ENCODE measurements at regions not wholly inside any gene's neighbourhood (a gene's known extent, or its start where the extent isn't known, plus 50 kb on each side); places are given as distances from the start of the nearest gene placed in this dataset.

GRCh38 chr15:93965304-93965908, 266.0 kb upstream of the MCTP2 start:
- Histone ChIP-seq H3K27me3 (ENCODE audit: insufficient read depth) (no peaks in the 10 kb centered on the region), H3K9me3 (no peaks in the 10 kb centered on the region), H3K4me1 (ENCODE audit: control insufficient read depth in 1 of 2, insufficient read depth in 2 of 2, low read depth in 1 of 2, low read length in 1 of 2) (no peaks in the 10 kb centered on the region), H3K9ac (no peak overlapping the region), H4K20me1 (ENCODE audit: insufficient read depth) (no peaks in the 10 kb centered on the region), H3K4me2 (no peak overlapping the region), H3F3A (replicated peaks; ENCODE audit: insufficient read depth) (no peaks in the 10 kb centered on the region), H3K4me3 (ENCODE audit: low read depth in 2 of 2, low read length in 1 of 2) (no peak overlapping the region), H3K79me2 (ENCODE audit: insufficient read depth) (no peaks in the 10 kb centered on the region), H2AFZ (ENCODE audit: low read depth) (no peak overlapping the region), H3K36me3 (replicated peaks in 1 of 2; ENCODE audit: control insufficient read depth in 1 of 2, insufficient read depth in 2 of 2, low read length in 1 of 2) (no peaks in the 10 kb centered on the region), H3K27ac (ENCODE audit: low read depth in 2 of 2, low read length in 1 of 2) (no peak overlapping the region), H3K9me2 (no peaks in the 10 kb centered on the region)
- ChIA-PET CTCF (interaction anchor here (1.0 to 1.1 kb wide), 2 partner anchors 9 to 105 kb away, joined by 3 to 4 read pairs; no protein-coding TSS in a partner anchor), POLR2A (no interaction called here)
- TF ChIP-seq CHD2 (IDR thresholded peaks at IDR 0.05; ENCODE audit: low read length, partially characterized antibody), result no peak
- no peak for TF ChIP-seq GATA2 (CRISPR knock-in tag; IDR thresholded peaks at IDR 0.05)
- no peak for TF ChIP-seq EP300 (IDR thresholded peaks at IDR 0.05; ENCODE audit: borderline replicate concordance in 1 of 2, low read depth in 1 of 2, low read length in 1 of 2)
- TF ChIP-seq ELF1 (IDR thresholded peaks at IDR 0.05), result no peak
- TF ChIP-seq PBX3 (IDR thresholded peaks at IDR 0.05), result no peak
- no peak for TF ChIP-seq SMC3 (IDR thresholded peaks at IDR 0.05; ENCODE audit: low read depth, low read length)
- 43% methylated on average over 6 of the region's 6 CpGs for WGBS (ENCODE audit: low lambda C conversion rate)
- DNase-seq, result no peak

GRCh38 chr15:93954985-93955571, 276.3 kb upstream of the MCTP2 start:
- no peaks in the 10 kb centered on the region for H3F3A ChIP-seq (replicated peaks; ENCODE audit: insufficient read depth)
- H3K27ac ChIP-seq (ENCODE audit: low read depth in 2 of 2, low read length in 1 of 2), result no peak overlapping the region
- no peaks in the 10 kb centered on the region for H4K20me1 ChIP-seq (ENCODE audit: insufficient read depth)
- H3K27me3 ChIP-seq (ENCODE audit: insufficient read depth), result no peaks in the 10 kb centered on the region
- no peaks in the 10 kb centered on the region for H3K9me3 ChIP-seq
- no peak overlapping the region for H3K4me3 ChIP-seq (ENCODE audit: low read depth in 2 of 2, low read length in 1 of 2)
- TF ChIP-seq JUND (IDR thresholded peaks at IDR 0.05) (no peak), RXRA (IDR thresholded peaks at IDR 0.05; ENCODE audit: borderline replicate concordance, low read depth) (no peak), NRF1 (IDR thresholded peaks at IDR 0.05; ENCODE audit: low read depth, low read length) (no peak), ELF1 (IDR thresholded peaks at IDR 0.05) (no peak), RCOR1 (IDR thresholded peaks at IDR 0.05; ENCODE audit: low read length) (no peak), TEAD4 (IDR thresholded peaks at IDR 0.05; ENCODE audit: borderline replicate concordance, insufficient read depth) (no peak), FOXJ3 (CRISPR knock-in tag; IDR thresholded peaks at IDR 0.05) (no peak)
- no peaks in the 10 kb centered on the region for H3K9me2 ChIP-seq
- H3K79me2 ChIP-seq (ENCODE audit: insufficient read depth), result no peaks in the 10 kb centered on the region
- POLR2A ChIA-PET, result no interaction called here
- DNase-seq, result no peak
- H3K4me1 ChIP-seq (ENCODE audit: control insufficient read depth in 1 of 2, insufficient read depth in 2 of 2, low read depth in 1 of 2, low read length in 1 of 2), result no peaks in the 10 kb centered on the region
- no peak overlapping the region for H2AFZ ChIP-seq (ENCODE audit: low read depth)
- no peak overlapping the region for H3K4me2 ChIP-seq
- WGBS (ENCODE audit: low lambda C conversion rate), result 35% methylated on average over 8 of the region's 8 CpGs
- H3K36me3 ChIP-seq (replicated peaks in 1 of 2; ENCODE audit: control insufficient read depth in 1 of 2, insufficient read depth in 2 of 2, low read length in 1 of 2), result no peaks in the 10 kb centered on the region
- no peak overlapping the region for H3K9ac ChIP-seq
- CTCF ChIA-PET, result no interaction called here

All from SK-N-SH (cell line).